A549 (cell line): ENCODE measurements at regions not wholly inside any gene's neighbourhood (a gene's known extent, or its start where the extent isn't known, plus 50 kb on each side); places are given as distances from the start of the nearest gene placed in this dataset.

ENCODE experiments used
- CBX8 ChIP-seq: fragments of 200-600 bp; sonication (generic); IDR thresholded peaks from 2 replicates; pipeline ENCODE4 v1.6.1; 2016
- EP300 ChIP-seq, 2 experiments: fragments of >200 bp; sonication (Bioruptor Twin); formaldehyde crosslinking; IDR thresholded peaks; 2 replicates in 1 of 2; 3 replicates in 1 of 2; pipeline ENCODE4 v1.6.1; 2016 to 2017
- ESRRA ChIP-seq: fragments of 150-350 bp; IDR thresholded peaks from 2 replicates; pipeline ENCODE4 v1.6.1; 2014; ENCODE audit warnings: mild to moderate bottlenecking, low read length, borderline replicate concordance
- HDAC2 ChIP-seq: fragments of 200-600 bp; sonication (generic); IDR thresholded peaks from 2 replicates; pipeline ENCODE4 v1.6.1; 2016
- JUNB ChIP-seq: fragments of >200 bp; sonication (Bioruptor Twin); formaldehyde crosslinking; IDR thresholded peaks from 2 replicates; pipeline ENCODE4 v1.6.1; 2016
- POLR2A ChIP-seq: IDR thresholded peaks from 2 replicates; pipeline ENCODE4 v1.6.1; 2012; ENCODE audit warnings: mild to moderate bottlenecking, low read length
- RNF2 ChIP-seq: fragments of 200-600 bp; sonication (generic); IDR thresholded peaks from 2 replicates; pipeline ENCODE4 v1.6.1; 2016; ENCODE audit warnings: low read depth, mild to moderate bottlenecking, antibody characterized with exemption, moderate library complexity, borderline replicate concordance
- SMC3 ChIP-seq: fragments of >200 bp; sonication (Bioruptor Twin); formaldehyde crosslinking; IDR thresholded peaks from 3 replicates; pipeline ENCODE4 v1.6.1; 2018; ENCODE audit warnings: inconsistent platforms
- ZC3H11A ChIP-seq: fragments of 450-650 bp; IDR thresholded peaks from 2 replicates; pipeline ENCODE4 v1.6.1; 2014; ENCODE audit warnings: antibody characterized with exemption, mild to moderate bottlenecking
- TF ChIP-seq, protein P1 (sequence below): fragments of 200-600 bp; sonication (generic); IDR thresholded peaks from 2 replicates; pipeline ENCODE4 v1.6.1; 2016; ENCODE audit warnings: antibody characterized with exemption, mild to moderate bottlenecking, moderate library complexity
- TF ChIP-seq, protein P2 (sequence below): IDR thresholded peaks from 2 replicates; pipeline ENCODE4 v1.6.1; 2012
- TF ChIP-seq, protein P3 (sequence below): fragments of >200 bp; sonication (Bioruptor Twin); formaldehyde crosslinking; IDR thresholded peaks from 3 replicates; pipeline ENCODE4 v1.5.1; 2016
- TF ChIP-seq, protein P4 (sequence below): IDR thresholded peaks from 2 replicates; pipeline ENCODE4 v1.6.1; 2012; ENCODE audit warnings: low read depth, borderline replicate concordance

DNA sequence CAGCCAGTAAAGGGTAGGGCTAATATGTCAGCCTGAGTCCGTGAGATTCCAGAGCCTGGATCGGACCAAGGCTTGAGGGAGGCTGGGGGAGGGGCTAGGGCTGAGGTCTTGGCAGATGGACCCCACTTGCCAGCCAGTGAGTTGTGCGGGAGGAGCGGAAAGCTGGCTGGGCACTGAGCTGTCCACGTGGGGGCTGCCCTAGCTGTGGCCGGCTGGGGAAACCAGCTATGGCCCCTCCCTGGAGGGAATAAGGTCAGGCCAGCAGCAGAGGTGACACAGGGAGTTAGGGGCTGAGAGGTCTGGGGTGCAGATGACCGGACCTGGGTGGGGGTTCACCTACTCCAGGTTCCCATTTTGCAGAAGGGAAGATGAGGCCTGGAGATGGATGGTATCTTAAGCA, 77.3 kb downstream of the UNCX start:
- TF ChIP-seq JUNB (no peak), RNF2 (no peak), ZC3H11A (no peak), SMC3 (no peak), POLR2A (no peak), CBX8 (no peak), HDAC2 (no peak), ESRRA (no peak), EP300 (IDR thresholded peaks at IDR 0.05) (no peak)
- TF ChIP-seq, protein P1, sequence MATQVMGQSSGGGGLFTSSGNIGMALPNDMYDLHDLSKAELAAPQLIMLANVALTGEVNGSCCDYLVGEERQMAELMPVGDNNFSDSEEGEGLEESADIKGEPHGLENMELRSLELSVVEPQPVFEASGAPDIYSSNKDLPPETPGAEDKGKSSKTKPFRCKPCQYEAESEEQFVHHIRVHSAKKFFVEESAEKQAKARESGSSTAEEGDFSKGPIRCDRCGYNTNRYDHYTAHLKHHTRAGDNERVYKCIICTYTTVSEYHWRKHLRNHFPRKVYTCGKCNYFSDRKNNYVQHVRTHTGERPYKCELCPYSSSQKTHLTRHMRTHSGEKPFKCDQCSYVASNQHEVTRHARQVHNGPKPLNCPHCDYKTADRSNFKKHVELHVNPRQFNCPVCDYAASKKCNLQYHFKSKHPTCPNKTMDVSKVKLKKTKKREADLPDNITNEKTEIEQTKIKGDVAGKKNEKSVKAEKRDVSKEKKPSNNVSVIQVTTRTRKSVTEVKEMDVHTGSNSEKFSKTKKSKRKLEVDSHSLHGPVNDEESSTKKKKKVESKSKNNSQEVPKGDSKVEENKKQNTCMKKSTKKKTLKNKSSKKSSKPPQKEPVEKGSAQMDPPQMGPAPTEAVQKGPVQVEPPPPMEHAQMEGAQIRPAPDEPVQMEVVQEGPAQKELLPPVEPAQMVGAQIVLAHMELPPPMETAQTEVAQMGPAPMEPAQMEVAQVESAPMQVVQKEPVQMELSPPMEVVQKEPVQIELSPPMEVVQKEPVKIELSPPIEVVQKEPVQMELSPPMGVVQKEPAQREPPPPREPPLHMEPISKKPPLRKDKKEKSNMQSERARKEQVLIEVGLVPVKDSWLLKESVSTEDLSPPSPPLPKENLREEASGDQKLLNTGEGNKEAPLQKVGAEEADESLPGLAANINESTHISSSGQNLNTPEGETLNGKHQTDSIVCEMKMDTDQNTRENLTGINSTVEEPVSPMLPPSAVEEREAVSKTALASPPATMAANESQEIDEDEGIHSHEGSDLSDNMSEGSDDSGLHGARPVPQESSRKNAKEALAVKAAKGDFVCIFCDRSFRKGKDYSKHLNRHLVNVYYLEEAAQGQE: no peak
- TF ChIP-seq, protein P2, sequence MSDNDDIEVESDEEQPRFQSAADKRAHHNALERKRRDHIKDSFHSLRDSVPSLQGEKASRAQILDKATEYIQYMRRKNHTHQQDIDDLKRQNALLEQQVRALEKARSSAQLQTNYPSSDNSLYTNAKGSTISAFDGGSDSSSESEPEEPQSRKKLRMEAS: no peak
- TF ChIP-seq, protein P3, sequence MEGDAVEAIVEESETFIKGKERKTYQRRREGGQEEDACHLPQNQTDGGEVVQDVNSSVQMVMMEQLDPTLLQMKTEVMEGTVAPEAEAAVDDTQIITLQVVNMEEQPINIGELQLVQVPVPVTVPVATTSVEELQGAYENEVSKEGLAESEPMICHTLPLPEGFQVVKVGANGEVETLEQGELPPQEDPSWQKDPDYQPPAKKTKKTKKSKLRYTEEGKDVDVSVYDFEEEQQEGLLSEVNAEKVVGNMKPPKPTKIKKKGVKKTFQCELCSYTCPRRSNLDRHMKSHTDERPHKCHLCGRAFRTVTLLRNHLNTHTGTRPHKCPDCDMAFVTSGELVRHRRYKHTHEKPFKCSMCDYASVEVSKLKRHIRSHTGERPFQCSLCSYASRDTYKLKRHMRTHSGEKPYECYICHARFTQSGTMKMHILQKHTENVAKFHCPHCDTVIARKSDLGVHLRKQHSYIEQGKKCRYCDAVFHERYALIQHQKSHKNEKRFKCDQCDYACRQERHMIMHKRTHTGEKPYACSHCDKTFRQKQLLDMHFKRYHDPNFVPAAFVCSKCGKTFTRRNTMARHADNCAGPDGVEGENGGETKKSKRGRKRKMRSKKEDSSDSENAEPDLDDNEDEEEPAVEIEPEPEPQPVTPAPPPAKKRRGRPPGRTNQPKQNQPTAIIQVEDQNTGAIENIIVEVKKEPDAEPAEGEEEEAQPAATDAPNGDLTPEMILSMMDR: no peak
- TF ChIP-seq, protein P4, sequence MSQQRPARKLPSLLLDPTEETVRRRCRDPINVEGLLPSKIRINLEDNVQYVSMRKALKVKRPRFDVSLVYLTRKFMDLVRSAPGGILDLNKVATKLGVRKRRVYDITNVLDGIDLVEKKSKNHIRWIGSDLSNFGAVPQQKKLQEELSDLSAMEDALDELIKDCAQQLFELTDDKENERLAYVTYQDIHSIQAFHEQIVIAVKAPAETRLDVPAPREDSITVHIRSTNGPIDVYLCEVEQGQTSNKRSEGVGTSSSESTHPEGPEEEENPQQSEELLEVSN: no peak
